Esophagus squamous epithelium (tissue), 5 donors: ENCODE measurements at regions not wholly inside any gene's neighbourhood (a gene's known extent, or its start where the extent isn't known, plus 50 kb on each side); places are given as distances from the start of the nearest gene placed in this dataset.

Experiments
- DNase-seq: peaks from one replicate; lab custom pipeline; 2025; lab: John Stamatoyannopoulos, UW
- H3K27ac ChIP-seq, 4 donors: fragments of 200-600 bp; sonication (generic); one replicate each; pipeline ENCODE4 v1.5.1; 2016 to 2019; ENCODE audit warnings: mild to moderate bottlenecking in 1 of 4
- H3K27me3 ChIP-seq, 4 donors: fragments of 200-600 bp; sonication (generic); 1 replicate in 3 of 4; 2 replicates in 1 of 4; pipeline versions ENCODE4 v1.5.1 to v1.6.0; 2017 to 2021; ENCODE audit warnings: antibody characterized with exemption in 1 of 4
- H3K36me3 ChIP-seq, 3 donors: fragments of 200-600 bp; sonication (generic); one replicate each; pipeline ENCODE4 v1.5.1; 2016 to 2019
- H3K4me1 ChIP-seq, 3 donors: fragments of 200-600 bp; sonication (generic); one replicate each; pipeline ENCODE4 v1.5.1; 2017 to 2019
- H3K4me3 ChIP-seq, 4 donors: fragments of 200-600 bp; sonication (generic); 1 replicate in 3 of 4; 2 replicates in 1 of 4; pipeline ENCODE4 v1.5.1; 2016 to 2019; ENCODE audit warnings: mild to moderate bottlenecking in 2 of 4, moderate library complexity in 1 of 4
- H3K9me3 ChIP-seq, 3 donors: fragments of 200-600 bp; sonication (generic); one replicate each; pipeline ENCODE4 v1.5.1; 2016 to 2019
- POLR2A ChIP-seq, 4 donors: fragments of 450-650 bp; IDR thresholded peaks; one replicate each; pipeline ENCODE4 v1.6.1; 2017; ENCODE audit warnings: antibody characterized with exemption in 4 of 4, mild to moderate bottlenecking in 4 of 4, moderate library complexity in 3 of 4
- WGBS, 2 donors: methylation state at CpG; one replicate each; pipeline ENCODE4 v1.1.5; 2018; 5-methylcytosine and 5-hydroxymethylcytosine counted together
- intact Hi-C: fragments of 100-400 bp; cut with DNase I; formaldehyde crosslinking; loops from one replicate; pipeline ENCODE4 v1.15.0; 2022
- TF ChIP-seq, protein P1 (sequence below), 6 experiments: fragments of 450-650 bp in 4 of 6; fragments of 200-600 bp in 2 of 6; sonication (generic) in 2 of 6; IDR thresholded peaks; one replicate each; pipeline ENCODE4 v1.5.1; 2016 to 2019; ENCODE audit warnings: antibody characterized with exemption in 6 of 6, mild to moderate bottlenecking in 4 of 6, moderate library complexity in 4 of 6
- donor health status: DM: yes; HTN: yes; CAD: no.

GRCh38 chr1:221919341-221919740 lies 177.5 kb upstream of the DUSP10 start:
- intact Hi-C loops: no loop called here
- WGBS, 2 donors: 48 to 60% methylated on average over 1 of the region's 1 CpG
- Histone ChIP-seq H3K27me3 (no peaks in the 10 kb centered on the region), H3K4me1 (no peaks in the 10 kb centered on the region), H3K9me3 (no peaks in the 10 kb centered on the region), H3K27ac (no peak overlapping the region), H3K36me3 (no peaks in the 10 kb centered on the region), H3K4me3 (no peak overlapping the region)
- DNase-seq: no peak
- TF ChIP-seq POLR2A (IDR thresholded peaks at IDR 0.05): no peak
- TF ChIP-seq, protein P1, sequence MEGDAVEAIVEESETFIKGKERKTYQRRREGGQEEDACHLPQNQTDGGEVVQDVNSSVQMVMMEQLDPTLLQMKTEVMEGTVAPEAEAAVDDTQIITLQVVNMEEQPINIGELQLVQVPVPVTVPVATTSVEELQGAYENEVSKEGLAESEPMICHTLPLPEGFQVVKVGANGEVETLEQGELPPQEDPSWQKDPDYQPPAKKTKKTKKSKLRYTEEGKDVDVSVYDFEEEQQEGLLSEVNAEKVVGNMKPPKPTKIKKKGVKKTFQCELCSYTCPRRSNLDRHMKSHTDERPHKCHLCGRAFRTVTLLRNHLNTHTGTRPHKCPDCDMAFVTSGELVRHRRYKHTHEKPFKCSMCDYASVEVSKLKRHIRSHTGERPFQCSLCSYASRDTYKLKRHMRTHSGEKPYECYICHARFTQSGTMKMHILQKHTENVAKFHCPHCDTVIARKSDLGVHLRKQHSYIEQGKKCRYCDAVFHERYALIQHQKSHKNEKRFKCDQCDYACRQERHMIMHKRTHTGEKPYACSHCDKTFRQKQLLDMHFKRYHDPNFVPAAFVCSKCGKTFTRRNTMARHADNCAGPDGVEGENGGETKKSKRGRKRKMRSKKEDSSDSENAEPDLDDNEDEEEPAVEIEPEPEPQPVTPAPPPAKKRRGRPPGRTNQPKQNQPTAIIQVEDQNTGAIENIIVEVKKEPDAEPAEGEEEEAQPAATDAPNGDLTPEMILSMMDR (IDR thresholded peaks at IDR 0.05): no peak

DNA sequence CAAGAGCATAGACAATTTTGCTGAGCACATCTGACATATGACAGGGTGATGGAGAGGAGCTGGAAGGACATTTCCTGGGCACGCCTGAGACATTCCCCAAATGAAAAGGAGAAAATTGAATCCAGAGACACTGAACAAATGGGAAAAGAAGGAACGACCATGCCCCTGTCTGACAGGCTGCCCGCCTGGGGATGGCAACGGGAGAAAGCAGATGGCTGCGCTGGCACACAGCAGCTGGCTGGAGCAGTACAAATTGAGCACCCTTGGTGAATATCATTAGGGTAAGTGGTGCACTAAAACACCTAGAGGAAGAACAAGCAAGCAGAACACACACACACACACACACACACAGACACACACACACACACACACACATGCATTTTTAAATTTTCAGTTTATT lies 174.3 kb upstream of the DUSP10 start:
- TF ChIP-seq POLR2A (IDR thresholded peaks at IDR 0.05): no peak
- TF ChIP-seq, protein P1 (IDR thresholded peaks at IDR 0.05): no peak
- WGBS, 2 donors: 83 to 93% methylated on average over 5 of the region's 5 CpGs
- H3K27me3 ChIP-seq: no peaks in the 10 kb centered on the region
- H3K9me3 ChIP-seq: no peaks in the 10 kb centered on the region
- no peak overlapping the region for H3K4me3 ChIP-seq
- no peaks in the 10 kb centered on the region for H3K4me1 ChIP-seq
- no peak overlapping the region for H3K27ac ChIP-seq
- intact Hi-C loops: no loop called here
- no peak for DNase-seq
- H3K36me3 ChIP-seq: no peaks in the 10 kb centered on the region

DNA sequence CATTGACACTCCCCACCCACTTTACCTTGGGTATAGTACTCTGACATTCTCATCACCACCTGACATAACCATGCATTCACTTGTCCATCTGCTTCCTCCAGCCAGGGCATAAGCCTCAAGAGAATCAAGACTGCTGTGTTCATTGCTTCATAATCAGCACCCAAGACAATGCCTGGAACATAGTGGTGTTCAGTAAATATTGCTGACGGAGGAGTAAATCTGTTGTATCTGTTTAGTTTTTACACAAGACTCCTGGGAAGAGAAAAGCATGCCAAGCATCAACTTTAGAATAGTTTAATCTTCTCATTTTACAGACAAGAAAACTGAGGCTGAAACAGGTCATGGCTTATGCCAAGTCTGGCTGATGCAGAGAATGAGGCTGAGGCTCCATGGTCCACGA lies 173.9 kb upstream of the DUSP10 start:
- TF ChIP-seq POLR2A (IDR thresholded peaks at IDR 0.05): no peak
- TF ChIP-seq, protein P1 (IDR thresholded peaks at IDR 0.05): no peak
- no peaks in the 10 kb centered on the region for H3K27me3 ChIP-seq
- H3K36me3 ChIP-seq: no peaks in the 10 kb centered on the region
- DNase-seq: no peak
- no peaks in the 10 kb centered on the region for H3K9me3 ChIP-seq
- H3K27ac ChIP-seq: no peak overlapping the region
- H3K4me1 ChIP-seq: no peaks in the 10 kb centered on the region
- intact Hi-C loops: no loop called here
- no peak overlapping the region for H3K4me3 ChIP-seq
- 56 to 79% methylated on average over 2 of the region's 2 CpGs for WGBS, 2 donors

DNA sequence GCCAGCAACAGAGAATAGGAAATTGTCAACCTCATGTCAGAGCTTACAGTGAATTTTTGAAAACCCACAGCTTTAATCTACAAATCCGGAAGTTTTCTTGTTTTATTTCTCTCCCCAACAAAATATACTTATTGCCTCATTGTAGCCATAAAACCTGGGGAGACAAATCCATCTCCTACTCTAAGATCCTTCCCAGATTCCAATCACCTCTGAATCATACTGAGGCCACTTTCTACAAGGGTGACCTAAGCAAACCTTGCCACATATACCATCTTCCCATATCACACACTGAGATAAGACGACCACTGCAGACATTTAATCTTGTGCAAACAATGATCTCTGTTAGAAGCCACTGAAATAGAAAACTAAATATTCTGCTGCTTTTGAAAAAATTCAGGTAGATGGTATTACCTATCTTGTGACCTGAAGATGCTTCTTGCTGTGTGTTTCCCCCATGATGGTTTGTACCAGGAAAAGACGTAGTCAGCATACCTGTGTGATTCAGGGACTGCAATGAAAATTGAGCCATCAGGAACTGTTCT lies 171.5 kb upstream of the DUSP10 start:
- Histone ChIP-seq H3K27me3 (no peaks in the 10 kb centered on the region), H3K4me3 (no peak overlapping the region), H3K4me1 (no peaks in the 10 kb centered on the region), H3K36me3 (no peaks in the 10 kb centered on the region), H3K27ac (no peak overlapping the region), H3K9me3 (no peaks in the 10 kb centered on the region)
- 66 to 76% methylated on average over 3 of the region's 3 CpGs for WGBS, 2 donors
- DNase-seq: no peak
- TF ChIP-seq POLR2A (IDR thresholded peaks at IDR 0.05): no peak
- TF ChIP-seq, protein P1 (IDR thresholded peaks at IDR 0.05): no peak
- intact Hi-C loops: no loop called here

DNA sequence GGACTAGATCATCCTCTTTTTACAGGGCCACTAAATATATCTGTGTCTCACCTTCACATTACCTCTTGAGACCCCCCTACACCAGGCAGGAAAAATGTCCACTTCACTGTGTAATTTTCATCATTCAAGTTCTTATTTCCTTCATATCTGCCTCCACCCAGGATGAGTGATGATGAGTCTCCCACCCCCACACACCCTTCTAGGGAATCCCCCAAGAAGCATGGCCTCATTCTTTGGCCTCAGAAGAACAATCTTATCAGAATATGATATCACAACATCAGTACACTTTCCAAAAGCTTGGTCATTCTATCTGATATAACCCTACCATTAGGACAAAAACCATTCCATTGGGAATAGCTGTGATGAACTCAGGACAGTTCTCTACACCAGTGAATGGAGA lies 170.3 kb upstream of the DUSP10 start:
- intact Hi-C loops: no loop called here
- Histone ChIP-seq H3K27me3 (no peaks in the 10 kb centered on the region), H3K4me3 (no peak overlapping the region), H3K4me1 (no peaks in the 10 kb centered on the region), H3K27ac (no peak overlapping the region), H3K9me3 (no peaks in the 10 kb centered on the region), H3K36me3 (no peaks in the 10 kb centered on the region)
- DNase-seq: no peak
- TF ChIP-seq, protein P1 (IDR thresholded peaks at IDR 0.05): no peak
- TF ChIP-seq POLR2A (IDR thresholded peaks at IDR 0.05): no peak
